ENCODE measurements at regions not wholly inside any gene's neighbourhood (a gene's known extent, or its start where the extent isn't known, plus 50 kb on each side); places are given as distances from the start of the nearest gene placed in this dataset.

DNA sequence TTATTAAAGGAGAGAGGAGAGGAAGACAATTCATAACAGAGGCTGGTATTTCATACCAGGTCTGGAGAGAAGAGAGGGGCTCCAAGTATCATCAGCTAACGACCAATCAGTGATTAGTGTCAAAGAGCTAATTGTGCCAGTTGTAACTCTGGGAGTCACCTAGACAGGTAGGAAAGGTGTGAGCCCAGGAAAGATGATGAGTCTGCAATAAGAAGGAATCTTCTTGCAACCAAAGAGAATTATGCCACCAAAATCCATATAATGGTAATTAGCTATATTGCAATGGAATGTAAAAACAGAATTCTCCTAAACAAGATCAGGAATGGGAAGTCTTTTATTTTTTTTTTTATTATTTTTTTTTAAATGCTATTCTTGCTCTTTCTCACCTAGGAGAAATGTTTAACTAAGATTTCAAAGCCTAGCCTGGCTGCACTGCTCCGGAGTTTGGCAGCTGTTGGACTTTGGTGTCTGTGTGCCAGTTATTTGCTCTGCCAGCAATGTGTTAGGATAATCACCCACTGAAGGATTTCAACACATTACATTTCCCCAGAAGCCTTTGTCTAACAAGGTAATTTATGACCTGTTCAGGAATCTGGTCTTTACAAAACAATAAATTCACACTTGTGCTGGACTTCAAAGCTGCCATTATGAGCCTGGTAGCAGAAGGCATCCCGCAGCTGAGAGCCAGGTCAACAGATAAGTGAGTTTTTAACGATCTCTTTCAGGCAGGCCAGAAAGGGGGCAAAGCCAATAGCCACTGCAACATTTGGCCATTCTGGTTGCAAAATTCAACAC, 89.4 kb downstream of the FOXB1 start:
- no peak for TF ChIP-seq ZFX (IDR thresholded peaks at IDR 0.05)
- TF ChIP-seq, protein P1, sequence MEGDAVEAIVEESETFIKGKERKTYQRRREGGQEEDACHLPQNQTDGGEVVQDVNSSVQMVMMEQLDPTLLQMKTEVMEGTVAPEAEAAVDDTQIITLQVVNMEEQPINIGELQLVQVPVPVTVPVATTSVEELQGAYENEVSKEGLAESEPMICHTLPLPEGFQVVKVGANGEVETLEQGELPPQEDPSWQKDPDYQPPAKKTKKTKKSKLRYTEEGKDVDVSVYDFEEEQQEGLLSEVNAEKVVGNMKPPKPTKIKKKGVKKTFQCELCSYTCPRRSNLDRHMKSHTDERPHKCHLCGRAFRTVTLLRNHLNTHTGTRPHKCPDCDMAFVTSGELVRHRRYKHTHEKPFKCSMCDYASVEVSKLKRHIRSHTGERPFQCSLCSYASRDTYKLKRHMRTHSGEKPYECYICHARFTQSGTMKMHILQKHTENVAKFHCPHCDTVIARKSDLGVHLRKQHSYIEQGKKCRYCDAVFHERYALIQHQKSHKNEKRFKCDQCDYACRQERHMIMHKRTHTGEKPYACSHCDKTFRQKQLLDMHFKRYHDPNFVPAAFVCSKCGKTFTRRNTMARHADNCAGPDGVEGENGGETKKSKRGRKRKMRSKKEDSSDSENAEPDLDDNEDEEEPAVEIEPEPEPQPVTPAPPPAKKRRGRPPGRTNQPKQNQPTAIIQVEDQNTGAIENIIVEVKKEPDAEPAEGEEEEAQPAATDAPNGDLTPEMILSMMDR (conservative IDR thresholded peaks at IDR 0.05) = no peak

Data from C4-2B (cell line).